SK-N-SH (cell line): ENCODE measurements at regions not wholly inside any gene's neighbourhood (a gene's known extent, or its start where the extent isn't known, plus 50 kb on each side); places are given as distances from the start of the nearest gene placed in this dataset.

Source experiments
- CTCF ChIA-PET: fragments of 300-600, 350-600 bp; formaldehyde crosslinking; extraction: SDS; loops from one replicate; lab custom pipeline; 2021; lab: Yijun Ruan, JAX
- POLR2A ChIA-PET: fragments of 350-600 bp; sonication (Branson Sonifier 250); formaldehyde crosslinking; extraction: SDS; loops from one replicate; lab custom pipeline; 2020; ENCODE audit warnings: antibody characterized with exemption, inconsistent platforms; lab: Yijun Ruan, JAX
- DNase-seq: peaks from one replicate; pipeline ENCODE4 v3.0.0; 2012
- H2AFZ ChIP-seq: fragments of 200-600 bp; sonication (generic); 2 replicates; pipeline ENCODE4 v1.8.1; 2016; ENCODE audit warnings: antibody characterized with exemption, mild to moderate bottlenecking, low read depth
- H3F3A ChIP-seq: fragments of 200-600 bp; sonication (generic); replicated peaks from 2 replicates; pipeline ENCODE3; 2016; ENCODE audit warnings: antibody characterized with exemption, mild to moderate bottlenecking; ENCODE audit not compliant: insufficient read depth
- H3K27ac ChIP-seq, 2 experiments: fragments of 200-500 bp in 1 of 2; fragments of 200-600 bp in 1 of 2; sonication (Bioruptor generic) in 1 of 2; sonication (generic), shearing (Covaris generic) in 1 of 2; 2 replicates each; pipeline versions ENCODE4 v1.5.1 to v1.6.1; 2014 to 2016; ENCODE audit warnings: low read depth in 2 of 2, inconsistent platforms in 1 of 2, low read length in 1 of 2, mild to moderate bottlenecking in 1 of 2, mixed read lengths in 1 of 2
- H3K27me3 ChIP-seq: fragments of 200-600 bp; sonication (generic), shearing (Covaris generic); 2 replicates; pipeline ENCODE4 v1.6.1; 2016; ENCODE audit warnings: mixed run types; ENCODE audit not compliant: insufficient read depth
- H3K36me3 ChIP-seq, 2 experiments: fragments of 200-500 bp in 1 of 2; fragments of 200-600 bp in 1 of 2; sonication (Bioruptor generic) in 1 of 2; sonication (generic) in 1 of 2; replicated peaks in 1 of 2; 2 replicates each; pipeline versions ENCODE3 to v1.5.1; 2014 to 2016; ENCODE audit warnings: low read length in 1 of 2, mild to moderate bottlenecking in 1 of 2; ENCODE audit not compliant: insufficient read depth in 2 of 2, control insufficient read depth in 1 of 2
- H3K4me1 ChIP-seq, 2 experiments: fragments of 200-500 bp in 1 of 2; fragments of 200-600 bp in 1 of 2; sonication (Bioruptor generic) in 1 of 2; sonication (generic), shearing (Covaris generic) in 1 of 2; 2 replicates each; pipeline versions ENCODE4 v1.5.1 to v1.6.1; 2014 to 2016; ENCODE audit warnings: low read depth in 1 of 2, low read length in 1 of 2, mixed run types in 1 of 2; ENCODE audit not compliant: insufficient read depth in 2 of 2, control insufficient read depth in 1 of 2
- H3K4me2 ChIP-seq: fragments of 200-600 bp; sonication (generic), shearing (Covaris generic); 2 replicates; pipeline ENCODE4 v1.6.1; 2017; ENCODE audit warnings: mixed run types
- H3K4me3 ChIP-seq, 2 experiments: fragments of 200-500 bp in 1 of 2; fragments of 200-600 bp in 1 of 2; sonication (Bioruptor generic) in 1 of 2; sonication (generic), shearing (Covaris generic) in 1 of 2; 2 replicates each; pipeline versions ENCODE4 v1.5.1 to v1.8.1; 2014 to 2016; ENCODE audit warnings: low read depth in 2 of 2, inconsistent platforms in 1 of 2, low read length in 1 of 2, mild to moderate bottlenecking in 1 of 2, mixed read lengths in 1 of 2, moderate library complexity in 1 of 2
- H3K79me2 ChIP-seq: fragments of 200-600 bp; sonication (generic); 2 replicates; pipeline ENCODE4 v1.8.1; 2017; ENCODE audit warnings: mild to moderate bottlenecking; ENCODE audit not compliant: insufficient read depth
- H3K9ac ChIP-seq: fragments of 200-600 bp; sonication (generic); 2 replicates; pipeline ENCODE4 v1.6.1; 2017; ENCODE audit warnings: mixed run types
- H3K9me2 ChIP-seq: fragments of 200-600 bp; sonication (generic); 2 replicates; pipeline ENCODE4 v1.6.1; 2017; ENCODE audit warnings: mixed run types
- H3K9me3 ChIP-seq: fragments of 200-600 bp; sonication (generic); 2 replicates; pipeline ENCODE4 v1.6.1; 2017; ENCODE audit warnings: mixed run types, mild to moderate bottlenecking, moderate library complexity
- H4K20me1 ChIP-seq: fragments of 200-600 bp; sonication (generic); 2 replicates; pipeline ENCODE4 v1.6.1; 2017; ENCODE audit warnings: mild to moderate bottlenecking, mixed run types; ENCODE audit not compliant: insufficient read depth
- CTCF ChIP-seq: fragments of 200-600 bp; sonication (generic); IDR thresholded peaks from 2 replicates; pipeline ENCODE4 v1.6.1; 2017; ENCODE audit warnings: antibody characterized with exemption, mild to moderate bottlenecking, moderate library complexity
- ELF1 ChIP-seq: IDR thresholded peaks from 2 replicates; pipeline ENCODE4 v1.4.0; 2012
- EZH2phosphoT487 ChIP-seq: fragments of 200-600 bp; sonication (generic); IDR thresholded peaks from 2 replicates; pipeline ENCODE4 v1.6.1; 2017; ENCODE audit warnings: low read depth, mixed run types, mild to moderate bottlenecking, antibody characterized with exemption, moderate library complexity, borderline replicate concordance
- FOSL2 ChIP-seq: IDR thresholded peaks from 2 replicates; pipeline ENCODE4 v1.4.0; 2012; ENCODE audit warnings: low read depth, mild to moderate bottlenecking, moderate library complexity, borderline replicate concordance
- GABPA ChIP-seq: IDR thresholded peaks from 2 replicates; pipeline ENCODE4 v1.4.0; 2012; ENCODE audit warnings: low read depth, mild to moderate bottlenecking
- JUND ChIP-seq: IDR thresholded peaks from 2 replicates; pipeline ENCODE4 v1.4.0; 2012
- MEF2A ChIP-seq: IDR thresholded peaks from 2 replicates; pipeline ENCODE4 v1.4.0; 2012; ENCODE audit warnings: low read depth, borderline replicate concordance
- NRF1 ChIP-seq: IDR thresholded peaks from 2 replicates; pipeline ENCODE4 v1.6.1; 2012; ENCODE audit warnings: low read depth, mild to moderate bottlenecking, low read length
- RCOR1 ChIP-seq: fragments of 150-350 bp; IDR thresholded peaks from 2 replicates; pipeline ENCODE4 v1.6.1; 2017; ENCODE audit warnings: antibody characterized with exemption, low read length
- RFX5 ChIP-seq: IDR thresholded peaks from 2 replicates; pipeline ENCODE4 v1.6.1; 2012; ENCODE audit warnings: mild to moderate bottlenecking, improper control_type of control experiment, low read length
- SIN3A ChIP-seq: IDR thresholded peaks from 2 replicates; pipeline ENCODE4 v1.6.1; 2012; ENCODE audit warnings: low read depth, mild to moderate bottlenecking, low read length, moderate library complexity, borderline replicate concordance
- TAF1 ChIP-seq: IDR thresholded peaks from 2 replicates; pipeline ENCODE4 v1.6.1; 2012; ENCODE audit warnings: low read depth, mild to moderate bottlenecking, low read length, moderate library complexity, borderline replicate concordance
- TCF12 ChIP-seq: IDR thresholded peaks from 2 replicates; pipeline ENCODE4 v1.4.0; 2012
- TEAD4 ChIP-seq: IDR thresholded peaks from 2 replicates; pipeline ENCODE4 v1.4.0; 2012; ENCODE audit warnings: mild to moderate bottlenecking, borderline replicate concordance; ENCODE audit not compliant: insufficient read depth
- USF2 ChIP-seq: fragments of 150-350 bp; IDR thresholded peaks from 2 replicates; pipeline ENCODE4 v1.6.1; 2017; ENCODE audit warnings: antibody characterized with exemption, low read length, low read depth, borderline replicate concordance
- WGBS: methylation state at CpG from one replicate; pipeline ENCODE4 v1.1.6; 2017; ENCODE audit warnings: low lambda C conversion rate; 5-methylcytosine and 5-hydroxymethylcytosine counted together
- TF ChIP-seq, protein P1 (sequence below): IDR thresholded peaks from 2 replicates; pipeline ENCODE4 v1.6.1; 2012; ENCODE audit warnings: mild to moderate bottlenecking, low read depth, low read length, moderate library complexity

DNA sequence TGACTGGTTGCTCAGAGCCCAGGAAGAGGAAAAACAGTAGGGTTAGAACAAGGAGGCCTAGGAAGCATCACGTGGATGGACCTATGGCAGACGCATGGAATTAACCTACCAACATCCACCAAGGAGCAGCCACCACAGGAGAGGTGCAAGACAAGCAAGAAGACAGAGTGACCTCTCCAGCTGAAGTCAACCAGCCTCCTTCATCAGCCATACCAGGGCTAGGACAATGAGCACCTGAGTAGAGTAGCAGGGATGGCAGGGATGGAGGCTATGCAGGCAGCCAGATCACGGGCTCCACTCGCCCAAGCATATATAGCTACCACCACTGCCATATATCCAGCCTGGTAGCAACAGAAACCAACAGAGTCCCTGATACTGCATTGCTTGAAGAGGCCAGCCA is 202.1 kb upstream of the B3GAT1 start:
- Histone ChIP-seq H3K27ac (no peak overlapping the region), H3K36me3 (no peaks in the 10 kb centered on the region), H3K9me3 (no peaks in the 10 kb centered on the region), H3K79me2 (no peaks in the 10 kb centered on the region), H3F3A (no peaks in the 10 kb centered on the region), H3K9ac (no peak overlapping the region), H3K4me3 (no peak overlapping the region), H3K9me2 (no peaks in the 10 kb centered on the region), H2AFZ (no peak overlapping the region), H3K4me1 (no peaks in the 10 kb centered on the region), H4K20me1 (no peaks in the 10 kb centered on the region), H3K4me2 (no peak overlapping the region), H3K27me3 (no peaks in the 10 kb centered on the region)
- WGBS, result 20% methylated on average over 4 of the region's 4 CpGs
- no peak for TF ChIP-seq RFX5
- TF ChIP-seq TEAD4, result no peak
- no peak for TF ChIP-seq GABPA
- no peak for TF ChIP-seq JUND
- no peak for TF ChIP-seq ELF1
- CTCF ChIA-PET, result no interaction called here
- POLR2A ChIA-PET, result no interaction called here
- DNase-seq, result no peak

DNA sequence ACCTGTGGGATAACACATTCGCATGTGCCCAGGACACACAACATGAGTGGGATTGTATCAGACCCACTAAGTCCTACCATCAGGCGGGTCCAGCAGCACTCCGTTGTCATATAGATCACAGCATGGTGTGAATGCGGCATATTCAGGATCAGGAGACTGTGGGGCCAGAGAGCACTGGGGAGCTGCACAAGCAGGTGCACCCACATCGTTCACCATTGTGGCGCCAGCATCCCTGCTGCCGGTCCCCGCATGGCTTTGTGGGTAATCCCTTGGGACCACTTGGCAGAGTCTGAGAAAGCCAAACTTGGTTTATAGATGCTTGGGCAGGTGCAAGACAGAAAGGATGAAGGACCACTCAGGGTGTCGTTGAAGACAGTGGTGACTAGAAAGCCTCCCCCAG is 201.6 kb upstream of the B3GAT1 start:
- no peak overlapping the region for H3K4me3 ChIP-seq
- no peaks in the 10 kb centered on the region for H3K79me2 ChIP-seq
- H3K9me2 ChIP-seq, result no peaks in the 10 kb centered on the region
- CTCF ChIA-PET, result no interaction called here
- no peak for DNase-seq
- no peaks in the 10 kb centered on the region for H3F3A ChIP-seq
- H3K27ac ChIP-seq, result no peak overlapping the region
- TF ChIP-seq FOSL2 (no peak), RCOR1 (no peak), TAF1 (no peak), ELF1 (no peak)
- H3K36me3 ChIP-seq, result no peaks in the 10 kb centered on the region
- no peaks in the 10 kb centered on the region for H3K9me3 ChIP-seq
- no peaks in the 10 kb centered on the region for H4K20me1 ChIP-seq
- POLR2A ChIA-PET, result no interaction called here
- no peaks in the 10 kb centered on the region for H3K27me3 ChIP-seq
- no peak overlapping the region for H3K4me2 ChIP-seq
- 56% methylated on average over 7 of the region's 9 CpGs for WGBS
- no peak overlapping the region for H2AFZ ChIP-seq
- no peaks in the 10 kb centered on the region for H3K4me1 ChIP-seq
- H3K9ac ChIP-seq, result no peak overlapping the region

DNA sequence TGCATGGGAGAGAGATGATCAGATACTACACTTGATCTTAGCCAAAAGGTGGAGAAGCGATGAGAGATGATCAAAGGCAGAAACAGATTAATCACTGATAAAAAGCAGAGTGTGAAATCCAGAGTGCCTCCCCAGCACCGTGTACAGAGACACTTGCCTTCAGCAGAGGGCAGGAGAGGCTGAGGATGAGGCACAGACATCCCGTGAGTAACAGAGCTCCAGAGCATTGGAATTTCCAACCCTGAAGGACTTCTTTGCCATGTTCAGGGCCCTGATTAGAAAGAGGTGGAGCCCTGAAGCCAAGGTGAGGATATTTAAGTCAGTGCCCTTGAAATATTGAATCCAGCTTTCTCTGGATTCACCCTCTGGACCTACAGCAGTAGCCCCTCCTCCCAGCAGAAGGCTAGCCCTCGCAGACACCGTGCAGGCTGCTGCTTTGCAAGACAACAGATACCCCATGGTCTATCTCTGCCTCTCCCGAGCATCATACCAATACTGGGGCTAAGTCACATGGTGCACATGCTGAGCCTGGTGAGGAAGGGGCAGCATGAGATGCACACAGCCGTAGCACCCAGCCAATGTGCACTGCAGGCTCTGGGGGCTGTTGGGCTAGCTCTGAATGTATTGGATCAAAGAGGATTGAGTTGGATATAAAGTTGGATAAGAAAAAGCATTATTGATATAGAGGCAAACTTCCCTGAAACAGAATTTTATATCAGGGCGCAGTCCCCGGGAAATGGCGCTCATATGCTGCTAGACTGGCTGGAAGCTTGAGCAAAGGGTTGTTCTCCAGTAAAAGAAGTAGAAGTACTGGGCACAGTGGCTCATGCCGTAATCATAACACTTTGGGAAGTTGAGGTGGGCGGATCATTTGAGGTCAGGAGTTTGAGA is 200.3 kb upstream of the B3GAT1 start:
- Histone ChIP-seq H3K79me2 (no peaks in the 10 kb centered on the region), H2AFZ (no peak overlapping the region), H3K9ac (no peak overlapping the region), H4K20me1 (no peaks in the 10 kb centered on the region), H3K27me3 (no peaks in the 10 kb centered on the region), H3K36me3 (no peaks in the 10 kb centered on the region), H3K4me1 (no peaks in the 10 kb centered on the region), H3K9me3 (no peaks in the 10 kb centered on the region), H3K27ac (no peak overlapping the region), H3F3A (no peaks in the 10 kb centered on the region), H3K4me3 (no peak overlapping the region), H3K9me2 (no peaks in the 10 kb centered on the region), H3K4me2 (no peak overlapping the region)
- ChIA-PET POLR2A (no interaction called here), CTCF (interaction anchor here (0.9 kb wide), 1 partner anchor 14 kb away, joined by 3 read pairs; no protein-coding TSS in a partner anchor)
- WGBS, result 25% methylated on average over 12 of the region's 12 CpGs
- no peak for DNase-seq
- TF ChIP-seq, protein P1, sequence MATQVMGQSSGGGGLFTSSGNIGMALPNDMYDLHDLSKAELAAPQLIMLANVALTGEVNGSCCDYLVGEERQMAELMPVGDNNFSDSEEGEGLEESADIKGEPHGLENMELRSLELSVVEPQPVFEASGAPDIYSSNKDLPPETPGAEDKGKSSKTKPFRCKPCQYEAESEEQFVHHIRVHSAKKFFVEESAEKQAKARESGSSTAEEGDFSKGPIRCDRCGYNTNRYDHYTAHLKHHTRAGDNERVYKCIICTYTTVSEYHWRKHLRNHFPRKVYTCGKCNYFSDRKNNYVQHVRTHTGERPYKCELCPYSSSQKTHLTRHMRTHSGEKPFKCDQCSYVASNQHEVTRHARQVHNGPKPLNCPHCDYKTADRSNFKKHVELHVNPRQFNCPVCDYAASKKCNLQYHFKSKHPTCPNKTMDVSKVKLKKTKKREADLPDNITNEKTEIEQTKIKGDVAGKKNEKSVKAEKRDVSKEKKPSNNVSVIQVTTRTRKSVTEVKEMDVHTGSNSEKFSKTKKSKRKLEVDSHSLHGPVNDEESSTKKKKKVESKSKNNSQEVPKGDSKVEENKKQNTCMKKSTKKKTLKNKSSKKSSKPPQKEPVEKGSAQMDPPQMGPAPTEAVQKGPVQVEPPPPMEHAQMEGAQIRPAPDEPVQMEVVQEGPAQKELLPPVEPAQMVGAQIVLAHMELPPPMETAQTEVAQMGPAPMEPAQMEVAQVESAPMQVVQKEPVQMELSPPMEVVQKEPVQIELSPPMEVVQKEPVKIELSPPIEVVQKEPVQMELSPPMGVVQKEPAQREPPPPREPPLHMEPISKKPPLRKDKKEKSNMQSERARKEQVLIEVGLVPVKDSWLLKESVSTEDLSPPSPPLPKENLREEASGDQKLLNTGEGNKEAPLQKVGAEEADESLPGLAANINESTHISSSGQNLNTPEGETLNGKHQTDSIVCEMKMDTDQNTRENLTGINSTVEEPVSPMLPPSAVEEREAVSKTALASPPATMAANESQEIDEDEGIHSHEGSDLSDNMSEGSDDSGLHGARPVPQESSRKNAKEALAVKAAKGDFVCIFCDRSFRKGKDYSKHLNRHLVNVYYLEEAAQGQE, result no peak
- no peak for TF ChIP-seq TCF12
- TF ChIP-seq NRF1, result no peak
- no peak for TF ChIP-seq USF2
- no peak for TF ChIP-seq MEF2A
- TF ChIP-seq EZH2phosphoT487, result no peak
- TF ChIP-seq CTCF, result no peak
- TF ChIP-seq SIN3A, result no peak
